ENCODE measurements at regions not wholly inside any gene's neighbourhood (a gene's known extent, or its start where the extent isn't known, plus 50 kb on each side); places are given as distances from the start of the nearest gene placed in this dataset.

DNA sequence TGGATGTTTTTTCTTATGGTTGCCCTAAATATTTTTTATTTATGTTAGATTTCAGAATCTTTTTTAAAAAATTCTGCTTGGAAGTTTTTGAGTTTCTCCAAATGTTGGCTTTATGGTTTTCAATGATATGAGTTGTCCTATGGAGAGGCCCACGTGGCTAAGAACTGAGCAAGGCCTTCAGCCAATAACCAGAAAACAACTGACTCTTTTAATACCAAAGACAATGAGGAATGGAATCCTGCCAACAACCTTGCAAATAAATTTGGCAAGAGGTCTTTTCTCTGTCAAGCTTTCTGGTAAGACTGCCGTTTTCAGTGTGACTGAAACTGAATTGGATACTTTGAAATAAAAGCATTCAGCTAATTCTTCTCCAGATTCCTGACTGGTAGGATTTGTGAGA lies 1740.1 kb upstream of the WWC1 start:
- TF ChIP-seq CTCF (conservative IDR thresholded peaks at IDR 0.05; ENCODE audit: low read length) = no peak
- TF ChIP-seq EZH2phosphoT487 (IDR thresholded peaks at IDR 0.05; ENCODE audit: borderline replicate concordance, low read depth, low read length) = no peak
